ENCODE measurements at regions not wholly inside any gene's neighbourhood (a gene's known extent, or its start where the extent isn't known, plus 50 kb on each side); places are given as distances from the start of the nearest gene placed in this dataset.

GRCh38 chr1:89459081-89459480, 65.5 kb upstream of the LRRC8B start:
- TF ChIP-seq YY1 (IDR thresholded peaks at IDR 0.05) = no peak
- no peak for TF ChIP-seq EGR1 (IDR thresholded peaks at IDR 0.05; ENCODE audit: low read depth in 2 of 2)
- no peak for TF ChIP-seq HNF4G (IDR thresholded peaks at IDR 0.05)
- TF ChIP-seq RXRA (IDR thresholded peaks at IDR 0.05) = no peak
- no peak for TF ChIP-seq MAX (IDR thresholded peaks at IDR 0.05)
- TF ChIP-seq ZBTB33 (IDR thresholded peaks at IDR 0.05) = no peak
- TF ChIP-seq TAF1 (conservative IDR thresholded peaks at IDR 0.05) = no peak
- TF ChIP-seq HNF4A (conservative IDR thresholded peaks at IDR 0.05) = no peak
- TF ChIP-seq REST (IDR thresholded peaks at IDR 0.05) = no peak
- no peak for TF ChIP-seq SP1 (IDR thresholded peaks at IDR 0.05)
- TF ChIP-seq FOXA1 (IDR thresholded peaks at IDR 0.05) = no peak
- TF ChIP-seq GABPA (IDR thresholded peaks at IDR 0.05 in 1 of 2, conservative IDR thresholded peaks at IDR 0.05 in 1 of 2) = no peak
- no peak for DNase-seq (ENCODE audit: low spot score)

GRCh38 chr1:89460325-89460724, 64.3 kb upstream of the LRRC8B start:
- no peaks in the 10 kb centered on the region for H3K4me1 ChIP-seq (ENCODE audit: control insufficient read depth in 4 of 4, insufficient read depth in 4 of 4, low read length in 3 of 4)
- H3K27ac ChIP-seq (ENCODE audit: low read depth in 1 of 2, low read length in 2 of 2) = no peak overlapping the region
- H3K36me3 ChIP-seq (ENCODE audit: control insufficient read depth in 4 of 4, insufficient read depth in 3 of 4, low read depth in 1 of 4, low read length in 3 of 4) = no peaks in the 10 kb centered on the region
- no peak overlapping the region for H3K4me3 ChIP-seq (ENCODE audit: low read depth in 1 of 3, low read length in 3 of 3)
- no peak for DNase-seq (ENCODE audit: low spot score)
- no peak overlapping the region for H3K9ac ChIP-seq (ENCODE audit: low read depth in 1 of 2, low read length in 2 of 2)
- WGBS = 86% methylated on average over 1 of the region's 1 CpG
- no peaks in the 10 kb centered on the region for H3K27me3 ChIP-seq (ENCODE audit: control insufficient read depth in 4 of 4, insufficient read depth in 4 of 4, low read length in 3 of 4)
- no peaks in the 10 kb centered on the region for H3K9me3 ChIP-seq (ENCODE audit: control insufficient read depth in 4 of 4, low read length in 3 of 4)
- TF ChIP-seq EGR1 (IDR thresholded peaks at IDR 0.05; ENCODE audit: low read depth in 2 of 2) (no peak), REST (IDR thresholded peaks at IDR 0.05) (no peak), FOXA1 (IDR thresholded peaks at IDR 0.05) (no peak), RXRA (IDR thresholded peaks at IDR 0.05) (no peak), YY1 (IDR thresholded peaks at IDR 0.05) (no peak), HNF4G (IDR thresholded peaks at IDR 0.05) (no peak), ATF3 (IDR thresholded peaks at IDR 0.05) (no peak), FOXA2 (IDR thresholded peaks at IDR 0.05) (no peak), MAX (IDR thresholded peaks at IDR 0.05) (no peak), GABPA (IDR thresholded peaks at IDR 0.05 in 1 of 2, conservative IDR thresholded peaks at IDR 0.05 in 1 of 2) (no peak), NR2F2 (IDR thresholded peaks at IDR 0.05) (no peak), CTCF (IDR thresholded peaks at IDR 0.05; ENCODE audit: low read depth, low read length, missing input control) (no peak)

More at GRCh38 chr1:89459081-89459480, 65.5 kb upstream of the LRRC8B start:
- Histone ChIP-seq H3K36me3 (ENCODE audit: control insufficient read depth in 4 of 4, insufficient read depth in 3 of 4, low read depth in 1 of 4, low read length in 3 of 4) (no peaks in the 10 kb centered on the region), H3K4me1 (ENCODE audit: control insufficient read depth in 4 of 4, insufficient read depth in 4 of 4, low read length in 3 of 4) (peaks cover 0 to 2% (median 0%) of the 10 kb centered on the region in 4 donors), H3K4me3 (ENCODE audit: low read depth in 1 of 3, low read length in 3 of 3) (no peak overlapping the region), H3K9ac (ENCODE audit: low read depth in 1 of 2, low read length in 2 of 2) (no peak overlapping the region), H3K27ac (ENCODE audit: low read depth in 1 of 2, low read length in 2 of 2) (no peak overlapping the region), H3K27me3 (ENCODE audit: control insufficient read depth in 4 of 4, insufficient read depth in 4 of 4, low read length in 3 of 4) (no peaks in the 10 kb centered on the region), H3K9me3 (ENCODE audit: control insufficient read depth in 4 of 4, low read length in 3 of 4) (no peaks in the 10 kb centered on the region)
- WGBS = 94% methylated on average over 2 of the region's 2 CpGs
